Loucy (cell line): ENCODE measurements at regions not wholly inside any gene's neighbourhood (a gene's known extent, or its start where the extent isn't known, plus 50 kb on each side); places are given as distances from the start of the nearest gene placed in this dataset.

Experiments
- CTCF ChIP-seq: fragments of 200-600 bp; sonication (generic); conservative IDR thresholded peaks from 2 replicates; pipeline ENCODE4 v1.5.1; 2014; ENCODE audit warnings: mild to moderate bottlenecking, antibody characterized with exemption, low read length
- EZH2phosphoT487 ChIP-seq: fragments of 200-600 bp; IDR thresholded peaks from 2 replicates; pipeline ENCODE4 v1.6.1; 2018; ENCODE audit warnings: antibody characterized with exemption, mild to moderate bottlenecking, moderate library complexity, borderline replicate concordance

DNA sequence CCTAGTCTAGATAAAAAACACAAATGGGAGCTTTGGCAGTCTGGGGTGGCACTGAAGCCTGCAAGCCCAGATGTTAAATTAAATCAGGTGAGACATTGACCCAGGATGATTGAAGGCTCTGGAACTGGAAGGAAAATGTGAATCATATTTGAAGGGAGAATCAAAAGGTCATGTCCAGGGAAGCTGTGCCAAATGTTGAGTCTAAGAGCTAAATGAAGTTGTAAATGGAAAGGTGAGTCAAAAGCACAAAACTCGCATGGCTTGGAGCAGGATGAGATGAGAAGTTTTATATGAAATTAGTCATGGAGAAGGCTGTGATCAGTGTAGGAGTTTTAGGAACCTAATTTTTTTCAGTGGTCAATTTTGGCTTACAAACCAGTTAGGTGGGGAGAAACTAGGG, 301.1 kb downstream of the BLID start:
- TF ChIP-seq CTCF (no peak), EZH2phosphoT487 (no peak)
